Stimulated activated naive B cell treated with anti-CD40 and anti-IgM and Interleukin-4, amounts not matched to agents 10 μg/mL and 1 μg/mL and 100 μg/mL, for 72 hours (primary cell): ENCODE measurements at regions not wholly inside any gene's neighbourhood (a gene's known extent, or its start where the extent isn't known, plus 50 kb on each side); places are given as distances from the start of the nearest gene placed in this dataset.
"Not testable (repeated sequence)": the region's sequence is repeated elsewhere in the genome, so short reads cannot be mapped to it uniquely, and the experiment has no call there.

Experiments used
- ATAC-seq, 2 donors: fragments of 150-1000 bp; cut with Tn5 transposase; replicated peaks; 2 replicates each; pipeline ENCODE4 v1.10.0; 2021; ENCODE audit warnings: moderate library complexity in 1 of 2
- DNase-seq: peaks from one replicate; pipeline ENCODE4 v3.0.0; 2021
- H3K27ac Mint-ChIP-seq: one replicate; pipeline ENCODE4 v1.8.0; 2022; ENCODE audit warnings: mild to moderate bottlenecking, mixed read lengths
- H3K27me3 Mint-ChIP-seq, 2 donors: one replicate each; pipeline ENCODE4 v1.8.0; 2022; ENCODE audit warnings: mixed read lengths in 2 of 2
- H3K36me3 Mint-ChIP-seq, 2 donors: one replicate each; pipeline ENCODE4 v1.8.0; 2022; ENCODE audit warnings: mixed read lengths in 2 of 2, mild to moderate bottlenecking in 1 of 2
- H3K4me1 Mint-ChIP-seq, 2 donors: one replicate each; pipeline ENCODE4 v1.8.0; 2022; ENCODE audit warnings: mixed read lengths in 2 of 2, mild to moderate bottlenecking in 1 of 2
- H3K4me3 Mint-ChIP-seq, 2 donors: one replicate each; pipeline ENCODE4 v1.8.0; 2022; ENCODE audit warnings: mild to moderate bottlenecking in 2 of 2, mixed read lengths in 2 of 2, moderate library complexity in 1 of 2
- H3K9me3 Mint-ChIP-seq, 2 donors: one replicate each; pipeline ENCODE4 v1.8.0; 2022; ENCODE audit warnings: mixed read lengths in 2 of 2, mild to moderate bottlenecking in 1 of 2

- H3K36me3 Mint-ChIP-seq = no peaks in the 10 kb centered on the region
- no peaks in the 10 kb centered on the region for H3K9me3 Mint-ChIP-seq
- H3K4me1 Mint-ChIP-seq = no peaks in the 10 kb centered on the region
- H3K27ac Mint-ChIP-seq = no peak overlapping the region
- no peak for ATAC-seq
- peak overlapping the region in 1 of 2 donors; percentile 4 for H3K4me3 Mint-ChIP-seq
- no peak for DNase-seq
- peaks cover 0 to 9% of the 10 kb centered on the region in 2 donors for H3K27me3 Mint-ChIP-seq
Measured at GRCh38 chr14:106107703-106108102, 581.3 kb downstream of the TMEM121 start.

- no peaks in the 10 kb centered on the region for H3K9me3 Mint-ChIP-seq
- no peak for DNase-seq
- no peak overlapping the region for H3K27ac Mint-ChIP-seq
- H3K36me3 Mint-ChIP-seq = no peaks in the 10 kb centered on the region
- H3K4me1 Mint-ChIP-seq = no peaks in the 10 kb centered on the region
- no peak overlapping the region for H3K4me3 Mint-ChIP-seq
- no peak for ATAC-seq
- peaks cover 0 to 6% of the 10 kb centered on the region in 2 donors for H3K27me3 Mint-ChIP-seq
Measured at GRCh38 chr14:106109337-106109736, 583.0 kb downstream of the TMEM121 start.

GRCh38 chr14:106115401-106115800 is 589.0 kb downstream of the TMEM121 start:
- Mint-ChIP-seq H3K27me3 (peaks cover 0 to 12% of the 10 kb centered on the region in 2 donors), H3K4me1 (peaks cover 13 to 25% of the 10 kb centered on the region in 2 donors), H3K4me3 (no peak overlapping the region), H3K36me3 (no peaks in the 10 kb centered on the region), H3K27ac (no peak overlapping the region), H3K9me3 (no peaks in the 10 kb centered on the region)
- DNase-seq = no peak
- no peak for ATAC-seq

GRCh38 chr14:106116339-106116930 is 590.1 kb downstream of the TMEM121 start:
- H3K4me1 Mint-ChIP-seq = peaks cover 13 to 25% of the 10 kb centered on the region in 2 donors
- not testable (repeated sequence) for H3K9me3 Mint-ChIP-seq, H3K36me3 Mint-ChIP-seq, H3K27ac Mint-ChIP-seq, DNase-seq, H3K4me3 Mint-ChIP-seq, ATAC-seq
- H3K27me3 Mint-ChIP-seq = peaks cover 0 to 12% of the 10 kb centered on the region in 2 donors

GRCh38 chr14:106120101-106120500 is 593.7 kb downstream of the TMEM121 start:
- H3K4me1 Mint-ChIP-seq = peaks cover 13 to 25% of the 10 kb centered on the region in 2 donors
- H3K27ac Mint-ChIP-seq = no peak overlapping the region
- DNase-seq = no peak
- ATAC-seq = no peak
- H3K9me3 Mint-ChIP-seq = no peaks in the 10 kb centered on the region
- H3K36me3 Mint-ChIP-seq = no peaks in the 10 kb centered on the region
- H3K27me3 Mint-ChIP-seq = peaks cover 0 to 12% of the 10 kb centered on the region in 2 donors
- no peak overlapping the region for H3K4me3 Mint-ChIP-seq

- Mint-ChIP-seq H3K27ac (no peak overlapping the region), H3K4me1 (peaks cover 5 to 12% of the 10 kb centered on the region in 2 donors), H3K9me3 (no peaks in the 10 kb centered on the region), H3K4me3 (no peak overlapping the region), H3K27me3 (no peaks in the 10 kb centered on the region), H3K36me3 (no peaks in the 10 kb centered on the region)
- DNase-seq = no peak
- no peak for ATAC-seq
Measured at GRCh38 chr14:106129274-106129673, 602.9 kb downstream of the TMEM121 start.

- not testable (repeated sequence) for DNase-seq, H3K36me3 Mint-ChIP-seq, H3K9me3 Mint-ChIP-seq, H3K4me3 Mint-ChIP-seq, H3K27me3 Mint-ChIP-seq, ATAC-seq
- H3K27ac Mint-ChIP-seq = peak overlapping the region; percentile 47
- peaks cover 5 to 12% of the 10 kb centered on the region in 2 donors for H3K4me1 Mint-ChIP-seq
Measured at GRCh38 chr14:106129904-106130661, 603.7 kb downstream of the TMEM121 start.

GRCh38 chr14:106133126-106133525 is 606.7 kb downstream of the TMEM121 start:
- DNase-seq, H3K27ac Mint-ChIP-seq, H3K9me3 Mint-ChIP-seq, H3K4me3 Mint-ChIP-seq, H3K36me3 Mint-ChIP-seq, ATAC-seq, H3K27me3 Mint-ChIP-seq: not testable (repeated sequence)
- H3K4me1 Mint-ChIP-seq = peaks cover 5 to 12% of the 10 kb centered on the region in 2 donors

GRCh38 chr14:106134886-106135285 is 608.5 kb downstream of the TMEM121 start:
- DNase-seq (no peak), ATAC-seq (no peak)
- Mint-ChIP-seq H3K36me3 (no peaks in the 10 kb centered on the region), H3K27ac (no peak overlapping the region), H3K4me1 (no peaks in the 10 kb centered on the region), H3K4me3 (no peak overlapping the region), H3K9me3 (no peaks in the 10 kb centered on the region), H3K27me3 (no peaks in the 10 kb centered on the region)

GRCh38 chr14:106141242-106142220 is 615.1 kb downstream of the TMEM121 start:
- Mint-ChIP-seq H3K27ac (no peak overlapping the region), H3K4me3 (no peak overlapping the region), H3K4me1 (peaks cover 0 to 1% of the 10 kb centered on the region in 2 donors), H3K9me3 (no peaks in the 10 kb centered on the region), H3K36me3 (no peaks in the 10 kb centered on the region), H3K27me3 (no peaks in the 10 kb centered on the region)
- ATAC-seq (no peak), DNase-seq (no peak)

- H3K4me3 Mint-ChIP-seq, H3K4me1 Mint-ChIP-seq, ATAC-seq, H3K27ac Mint-ChIP-seq, H3K9me3 Mint-ChIP-seq, H3K36me3 Mint-ChIP-seq, H3K27me3 Mint-ChIP-seq, DNase-seq: not testable (repeated sequence)
Measured at GRCh38 chr14:106145731-106146130, 619.3 kb downstream of the TMEM121 start.

- H3K36me3 Mint-ChIP-seq, ATAC-seq, H3K4me1 Mint-ChIP-seq, H3K9me3 Mint-ChIP-seq, H3K27me3 Mint-ChIP-seq, H3K27ac Mint-ChIP-seq: not testable (repeated sequence)
- peak overlapping the region; percentile 66 to 76 for H3K4me3 Mint-ChIP-seq
- peak; percentile 37 for DNase-seq
Measured at GRCh38 chr14:106153362-106153955, 627.1 kb downstream of the TMEM121 start.

GRCh38 chr14:106163316-106163715 is 636.9 kb downstream of the TMEM121 start:
- peaks cover 2 to 10% of the 10 kb centered on the region in 2 donors for H3K4me1 Mint-ChIP-seq
- peaks cover 18 to 25% of the 10 kb centered on the region in 2 donors for H3K27me3 Mint-ChIP-seq

GRCh38 chr14:106163812-106164211 is 637.4 kb downstream of the TMEM121 start:
- not testable (repeated sequence) for ATAC-seq, H3K36me3 Mint-ChIP-seq, H3K27ac Mint-ChIP-seq, H3K9me3 Mint-ChIP-seq, DNase-seq, H3K4me3 Mint-ChIP-seq
- Mint-ChIP-seq H3K27me3 (peaks cover 18 to 25% of the 10 kb centered on the region in 2 donors), H3K4me1 (peaks cover 2 to 10% of the 10 kb centered on the region in 2 donors)

More at GRCh38 chr14:106163316-106163715, 636.9 kb downstream of the TMEM121 start:
- H3K9me3 Mint-ChIP-seq = no peaks in the 10 kb centered on the region
- H3K36me3 Mint-ChIP-seq = no peaks in the 10 kb centered on the region
- no peak overlapping the region for H3K4me3 Mint-ChIP-seq
- H3K27ac Mint-ChIP-seq = no peak overlapping the region
- DNase-seq (no peak), ATAC-seq (no peak)
